ENCODE measurements at regions not wholly inside any gene's neighbourhood (a gene's known extent, or its start where the extent isn't known, plus 50 kb on each side); places are given as distances from the start of the nearest gene placed in this dataset.

DNA sequence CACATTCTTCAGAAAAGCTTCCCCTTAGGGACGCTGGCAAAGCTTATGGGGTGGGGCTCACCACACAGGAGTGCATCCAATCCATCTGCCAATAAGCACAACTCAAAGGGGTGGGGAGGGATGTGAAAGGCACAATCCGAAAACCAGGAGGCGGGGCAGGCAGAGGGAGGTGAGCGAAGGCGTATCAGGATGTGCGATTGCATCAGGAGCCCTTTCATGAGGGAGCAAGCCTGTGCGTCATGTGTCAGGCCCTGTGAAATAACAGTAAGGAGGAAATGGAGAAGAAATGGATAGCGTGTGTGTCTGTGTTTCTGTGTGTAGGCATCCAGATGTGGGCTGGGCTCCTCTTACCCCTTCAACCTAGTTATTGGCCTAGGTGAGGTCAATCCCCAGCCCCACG is 382.4 kb upstream of the CDH4 start:
- no peaks in the 10 kb centered on the region for H3K9me3 Mint-ChIP-seq
- intact Hi-C loops (cut with micrococcal nuclease) = no loop called here
- CTCF ChIA-PET = no interaction called here
- no peak overlapping the region for H3K27ac Mint-ChIP-seq
- H3K27me3 Mint-ChIP-seq = no peaks in the 10 kb centered on the region
- ATAC-seq = no peak
- no peaks in the 10 kb centered on the region for H3K4me1 Mint-ChIP-seq (ENCODE audit: low read depth)
- H3K4me3 Mint-ChIP-seq = no peak overlapping the region
- POLR2A ChIA-PET = no interaction called here
- TF ChIP-seq, protein P1, sequence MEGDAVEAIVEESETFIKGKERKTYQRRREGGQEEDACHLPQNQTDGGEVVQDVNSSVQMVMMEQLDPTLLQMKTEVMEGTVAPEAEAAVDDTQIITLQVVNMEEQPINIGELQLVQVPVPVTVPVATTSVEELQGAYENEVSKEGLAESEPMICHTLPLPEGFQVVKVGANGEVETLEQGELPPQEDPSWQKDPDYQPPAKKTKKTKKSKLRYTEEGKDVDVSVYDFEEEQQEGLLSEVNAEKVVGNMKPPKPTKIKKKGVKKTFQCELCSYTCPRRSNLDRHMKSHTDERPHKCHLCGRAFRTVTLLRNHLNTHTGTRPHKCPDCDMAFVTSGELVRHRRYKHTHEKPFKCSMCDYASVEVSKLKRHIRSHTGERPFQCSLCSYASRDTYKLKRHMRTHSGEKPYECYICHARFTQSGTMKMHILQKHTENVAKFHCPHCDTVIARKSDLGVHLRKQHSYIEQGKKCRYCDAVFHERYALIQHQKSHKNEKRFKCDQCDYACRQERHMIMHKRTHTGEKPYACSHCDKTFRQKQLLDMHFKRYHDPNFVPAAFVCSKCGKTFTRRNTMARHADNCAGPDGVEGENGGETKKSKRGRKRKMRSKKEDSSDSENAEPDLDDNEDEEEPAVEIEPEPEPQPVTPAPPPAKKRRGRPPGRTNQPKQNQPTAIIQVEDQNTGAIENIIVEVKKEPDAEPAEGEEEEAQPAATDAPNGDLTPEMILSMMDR (IDR thresholded peaks at IDR 0.05) = no peak
- DNase-seq = no peak
- H3K36me3 Mint-ChIP-seq (ENCODE audit: low read depth) = no peaks in the 10 kb centered on the region

DNA sequence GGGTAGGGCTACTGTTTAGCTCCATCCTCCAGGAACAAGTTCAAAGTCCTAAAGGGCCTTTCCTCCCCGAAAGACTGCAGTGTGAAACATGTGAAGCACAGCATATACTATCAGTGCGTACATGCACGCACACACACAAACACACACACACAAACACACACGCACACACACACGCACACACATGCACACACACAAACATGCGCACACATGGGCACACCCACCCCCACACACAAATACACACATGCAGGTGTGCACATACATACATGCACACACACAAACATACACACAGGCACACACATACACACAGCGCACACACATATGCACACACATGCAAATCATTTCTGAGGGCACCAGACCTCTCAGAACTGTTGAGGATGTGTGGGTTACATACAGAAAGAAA is 382.0 kb upstream of the CDH4 start:
- no peaks in the 10 kb centered on the region for H3K36me3 Mint-ChIP-seq (ENCODE audit: low read depth)
- no peak for ATAC-seq

DNA sequence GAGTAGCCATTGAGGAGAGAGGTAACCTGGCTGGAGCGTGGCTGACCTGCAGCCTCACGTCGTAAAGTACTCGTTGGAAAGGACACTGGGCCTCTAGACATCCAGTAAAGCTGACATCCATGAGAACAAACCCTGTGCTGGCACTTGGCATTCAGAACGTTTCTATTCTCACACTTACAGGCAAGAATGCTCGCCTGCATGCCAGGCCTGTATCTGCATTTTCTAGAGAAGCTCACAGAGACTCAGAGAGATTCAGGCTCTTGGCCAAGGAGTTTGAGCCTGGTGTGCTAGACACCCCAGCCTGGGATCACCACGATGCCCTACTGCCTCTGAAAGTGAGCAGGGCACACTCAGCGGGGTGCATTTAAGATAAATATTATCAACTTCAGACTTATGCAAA is 379.8 kb upstream of the CDH4 start:
- Mint-ChIP-seq H3K36me3 (ENCODE audit: low read depth) (no peaks in the 10 kb centered on the region), H3K27me3 (no peaks in the 10 kb centered on the region), H3K4me3 (no peak overlapping the region), H3K9me3 (no peaks in the 10 kb centered on the region), H3K4me1 (ENCODE audit: low read depth) (no peaks in the 10 kb centered on the region), H3K27ac (no peak overlapping the region)
- ChIA-PET CTCF (no interaction called here), POLR2A (interaction anchor here (0.8 to 1.0 kb wide), 2 partner anchors 24 to 178 kb away, joined by 3 read pairs; no protein-coding TSS in a partner anchor)
- intact Hi-C loops (cut with micrococcal nuclease) = no loop called here
- DNase-seq (no peak), ATAC-seq (no peak)
- TF ChIP-seq, protein P1 (IDR thresholded peaks at IDR 0.05) = no peak

More for the DNA sequence above, 382.0 kb upstream of the CDH4 start:
- Mint-ChIP-seq H3K27ac (no peak overlapping the region), H3K4me1 (ENCODE audit: low read depth) (no peaks in the 10 kb centered on the region), H3K4me3 (no peak overlapping the region), H3K9me3 (no peaks in the 10 kb centered on the region), H3K27me3 (no peaks in the 10 kb centered on the region)
- ChIA-PET CTCF (no interaction called here), POLR2A (no interaction called here)
- intact Hi-C loops (cut with micrococcal nuclease) = no loop called here
- TF ChIP-seq, protein P1 (IDR thresholded peaks at IDR 0.05) = no peak
- no peak for DNase-seq

DNA sequence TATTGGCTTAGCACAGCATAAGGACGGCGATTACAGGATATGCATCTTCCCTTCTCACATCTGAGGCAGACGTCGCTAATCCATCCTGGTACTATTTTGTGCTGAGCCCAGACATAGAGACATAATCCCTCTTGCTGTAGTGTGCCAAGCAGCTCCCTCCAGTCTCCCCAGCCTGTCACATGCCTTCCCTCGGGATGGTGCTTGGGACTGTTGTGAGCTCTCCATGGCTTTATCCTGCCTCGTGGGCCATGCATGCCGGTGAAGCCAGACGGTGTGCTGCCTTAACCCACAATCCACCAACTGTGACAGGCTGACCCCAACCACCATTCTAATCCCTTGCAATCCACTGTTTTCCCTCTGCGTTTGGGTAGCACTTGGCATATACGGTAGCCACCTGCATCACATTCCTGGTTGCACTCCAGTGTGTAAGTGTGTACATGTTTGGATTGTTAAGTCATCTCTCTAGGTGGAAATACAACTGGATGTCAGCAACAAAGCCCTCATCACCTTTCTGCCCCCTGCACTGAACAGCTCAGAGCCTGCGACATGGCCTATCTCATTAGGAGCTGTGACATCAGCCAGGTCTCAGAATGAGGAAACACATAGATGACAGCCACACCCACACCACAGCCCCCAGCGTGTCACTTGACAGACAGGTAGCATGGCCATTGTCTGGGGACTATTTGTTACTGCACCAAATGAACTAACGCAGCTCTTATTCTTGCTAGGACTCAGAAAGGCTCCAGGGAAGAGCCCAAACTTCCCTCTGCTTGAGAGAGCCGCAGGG is 374.8 kb upstream of the CDH4 start:
- ChIA-PET POLR2A (no interaction called here), CTCF (interaction anchor here (1.0 kb wide), 1 partner anchor 27 kb away, joined by 3 read pairs; no protein-coding TSS in a partner anchor)
- H3K4me1 Mint-ChIP-seq (ENCODE audit: low read depth) = no peaks in the 10 kb centered on the region
- TF ChIP-seq, protein P1 (IDR thresholded peaks at IDR 0.05) = no peak
- no peak overlapping the region for H3K27ac Mint-ChIP-seq
- H3K36me3 Mint-ChIP-seq (ENCODE audit: low read depth) = no peaks in the 10 kb centered on the region
- H3K4me3 Mint-ChIP-seq = no peak overlapping the region
- ATAC-seq (no peak), DNase-seq (no peak)
- intact Hi-C loops (cut with micrococcal nuclease) = no loop called here
- H3K9me3 Mint-ChIP-seq = no peaks in the 10 kb centered on the region
- H3K27me3 Mint-ChIP-seq = peaks cover 7% of the 10 kb centered on the region

DNA sequence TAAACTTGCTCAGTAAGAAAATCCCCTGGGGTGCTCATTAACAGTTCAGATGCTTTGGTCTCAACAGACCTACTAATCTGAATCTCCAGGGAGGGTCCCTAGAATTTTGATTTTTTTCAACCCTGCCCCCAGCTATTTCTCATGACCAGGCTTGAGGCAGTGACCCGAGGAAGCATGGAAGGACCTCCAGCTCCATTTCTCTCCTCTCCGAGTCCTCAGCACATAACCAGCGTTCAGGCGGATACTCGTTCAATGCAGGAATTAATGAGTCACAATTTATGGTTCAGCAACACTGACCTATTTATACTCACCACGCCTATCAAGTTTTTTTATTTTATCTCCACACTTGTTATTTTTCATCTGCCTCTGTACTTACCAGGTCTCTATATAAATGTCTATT is 369.2 kb upstream of the CDH4 start:
- H3K4me1 Mint-ChIP-seq (ENCODE audit: low read depth) = no peaks in the 10 kb centered on the region
- TF ChIP-seq, protein P1 (IDR thresholded peaks at IDR 0.05) = no peak
- H3K9me3 Mint-ChIP-seq = no peaks in the 10 kb centered on the region
- H3K27ac Mint-ChIP-seq = no peak overlapping the region
- peaks cover 7% of the 10 kb centered on the region for H3K27me3 Mint-ChIP-seq
- DNase-seq = no peak
- ChIA-PET POLR2A (no interaction called here), CTCF (no interaction called here)
- intact Hi-C loops (cut with micrococcal nuclease) = no loop called here
- no peaks in the 10 kb centered on the region for H3K36me3 Mint-ChIP-seq (ENCODE audit: low read depth)
- no peak for ATAC-seq
- H3K4me3 Mint-ChIP-seq = no peak overlapping the region

All from activated CD8-positive, alpha-beta T cell treated with anti-CD3 and anti-CD28 coated beads for 36 hours (primary cell).